HepG2 (cell line): ENCODE measurements at regions not wholly inside any gene's neighbourhood (a gene's known extent, or its start where the extent isn't known, plus 50 kb on each side); places are given as distances from the start of the nearest gene placed in this dataset.

Source experiments
- ATAC-seq: fragments of 200-7000 bp; cut with Tn5 transposase; 3 replicates; pipeline ENCODE4 v1.9.1; 2020; ENCODE audit warnings: mild to moderate bottlenecking, moderate library complexity
- BruUV-seq: library from RNA; stranded (reverse); fragments of 400-500 nt; replicated peaks from 2 replicates; lab custom pipeline; 2021; lab: Mats Ljungman, UMichigan
- CTCF ChIA-PET: fragments of 300-600 bp; formaldehyde crosslinking; extraction: SDS; loops from one replicate; lab custom pipeline; 2021; ENCODE audit warnings: low total read pairs, inconsistent platforms, low intra/inter-chr PET ratio; lab: Yijun Ruan, JAX
- POLR2A ChIA-PET: fragments of 350-600 bp; sonication (Branson Sonifier 250); formaldehyde crosslinking; loops from one replicate; lab custom pipeline; 2020; ENCODE audit warnings: antibody characterized with exemption, inconsistent platforms; lab: Yijun Ruan, JAX
- DNase-seq: peaks from one replicate; pipeline ENCODE4 v3.0.0-alpha.2; 2015; ENCODE audit warnings: low spot score
- FAIRE-seq: peaks from 3 replicates; lab custom pipeline; 2011; peaks lifted over from hg19 to GRCh38; lab: Jason Lieb, UNC
- H2AFZ ChIP-seq: one replicate; pipeline ENCODE4 v1.6.1; 2011; ENCODE audit warnings: low read length, inconsistent platforms
- H3K27ac ChIP-seq: fragments of 300-600 bp; 3 replicates; pipeline ENCODE4 v1.8.0; 2011; ENCODE audit warnings: mixed run types, mild to moderate bottlenecking, mixed read lengths, low read length, inconsistent platforms; ENCODE audit not compliant: insufficient read depth; ENCODE audit errors: extremely low read length
- H3K27me3 ChIP-seq, 2 experiments: fragments of 200-600 bp in 1 of 2; 2 replicates in 1 of 2; 3 replicates in 1 of 2; pipeline versions ENCODE4 v1.6.0 to v1.8.0; 2011; ENCODE audit warnings: low read length in 2 of 2, mild to moderate bottlenecking in 2 of 2, moderate library complexity in 2 of 2, inconsistent platforms in 1 of 2; ENCODE audit not compliant: insufficient read depth in 2 of 2, control insufficient read depth in 1 of 2
- H3K36me3 ChIP-seq, 2 experiments: fragments of 200-600 bp in 1 of 2; replicated peaks in 1 of 2; 2 replicates in 1 of 2; 3 replicates in 1 of 2; pipeline versions ENCODE4 v1.5.1 to v1.8.0; 2011; ENCODE audit warnings: low read length in 2 of 2, inconsistent platforms in 1 of 2; ENCODE audit not compliant: insufficient read depth in 2 of 2, control insufficient read depth in 1 of 2
- H3K4me1 ChIP-seq: 2 replicates; pipeline ENCODE4 v1.5.1; 2012; ENCODE audit warnings: low read length, inconsistent platforms; ENCODE audit not compliant: insufficient read depth
- H3K4me2 ChIP-seq: 2 replicates; pipeline ENCODE4 v1.6.0; 2011; ENCODE audit warnings: low read depth, low read length, inconsistent platforms
- H3K4me3 ChIP-seq, 3 experiments: fragments of 200-600 bp in 1 of 3; sonication (generic), shearing (Covaris generic) in 1 of 3; replicated peaks in 1 of 3; 2 replicates each; pipeline ENCODE4 v1.5.1; 2011 to 2016; ENCODE audit warnings: low read length in 3 of 3, inconsistent platforms in 2 of 3, low read depth in 2 of 3, mild to moderate bottlenecking in 2 of 3, control low read depth in 1 of 3, mixed read lengths in 1 of 3; ENCODE audit not compliant: insufficient read depth in 1 of 3
- H3K79me2 ChIP-seq: one replicate; pipeline ENCODE4 v1.6.1; 2011; ENCODE audit warnings: low read length, inconsistent platforms; ENCODE audit not compliant: insufficient read depth
- H3K9ac ChIP-seq: 2 replicates; pipeline ENCODE4 v1.6.0; 2011; ENCODE audit warnings: mild to moderate bottlenecking, low read depth, low read length, inconsistent platforms; ENCODE audit not compliant: insufficient read depth
- H3K9me3 ChIP-seq: 2 replicates; pipeline ENCODE4 v1.5.1; 2012; ENCODE audit warnings: mild to moderate bottlenecking, low read length
- H4K20me1 ChIP-seq: 2 replicates; pipeline ENCODE4 v1.6.0; 2011; ENCODE audit warnings: inconsistent platforms, mild to moderate bottlenecking, low read length, moderate library complexity; ENCODE audit not compliant: insufficient read depth
- EZH2 ChIP-seq: conservative IDR thresholded peaks from 2 replicates; pipeline ENCODE4 v1.6.1; 2012; ENCODE audit warnings: mild to moderate bottlenecking, low read depth, low read length, moderate library complexity
- FOXO1 ChIP-seq: sonication (generic); formaldehyde crosslinking; IDR thresholded peaks from 2 replicates; pipeline ENCODE4 v1.4.0; 2020; ENCODE audit warnings: missing genetic modification reagents
- HMG20B ChIP-seq: conservative IDR thresholded peaks from 2 replicates; pipeline ENCODE4 v1.6.1; 2016; ENCODE audit warnings: missing genetic modification reagents, missing compliant biosample characterization
- KDM1A ChIP-seq: IDR thresholded peaks from 2 replicates; pipeline ENCODE4 v1.6.1; 2016; ENCODE audit warnings: missing compliant biosample characterization
- MIER3 ChIP-seq: IDR thresholded peaks from 2 replicates; pipeline ENCODE4 v1.6.1; 2016; ENCODE audit warnings: missing compliant biosample characterization, borderline replicate concordance
- RXRA ChIP-seq: sonication (generic); formaldehyde crosslinking; IDR thresholded peaks from 2 replicates; pipeline ENCODE4 v1.5.1; 2020; ENCODE audit warnings: missing genetic modification reagents
- SIN3B ChIP-seq: fragments of 150-350 bp; IDR thresholded peaks from 2 replicates; pipeline ENCODE4 v1.6.1; 2014; ENCODE audit warnings: low read length
- XRCC5 ChIP-seq: fragments of 200-400 bp; formaldehyde crosslinking; optimal IDR thresholded peaks from 2 replicates; pipeline ENCODE3; 2017; ENCODE audit warnings: mild to moderate bottlenecking, low read length
- ZC3H13 ChIP-seq: sonication (generic); formaldehyde crosslinking; IDR thresholded peaks from 2 replicates; pipeline ENCODE4 v1.8.1; 2023; ENCODE audit warnings: mild to moderate bottlenecking, missing genetic modification reagents, moderate library complexity
- ZKSCAN1 ChIP-seq: fragments of 150-350 bp; IDR thresholded peaks from 2 replicates; pipeline ENCODE4 v1.6.1; 2014; ENCODE audit warnings: low read length
- ZNF232 ChIP-seq: sonication (generic); formaldehyde crosslinking; IDR thresholded peaks from 2 replicates; pipeline ENCODE4 v1.4.0; 2020; ENCODE audit warnings: missing genetic modification reagents, borderline replicate concordance
- ZNF260 ChIP-seq: sonication (generic); formaldehyde crosslinking; IDR thresholded peaks from 2 replicates; pipeline ENCODE4 v1.4.0; 2020; ENCODE audit warnings: missing genetic modification reagents, low read depth, mild to moderate bottlenecking, borderline replicate concordance
- ZNF83 ChIP-seq: sonication (generic); formaldehyde crosslinking; IDR thresholded peaks from 2 replicates; pipeline ENCODE4 v1.4.0; 2020; ENCODE audit warnings: missing genetic modification reagents, mild to moderate bottlenecking, borderline replicate concordance
- WGBS: methylation state at CpG from one replicate; pipeline ENCODE4 v1.1.6; 2017; ENCODE audit warnings: low lambda C conversion rate; 5-methylcytosine and 5-hydroxymethylcytosine counted together
- in situ Hi-C: cut with HindIII; loops from 2 replicates; pipeline ENCODE4 v1.10.0; 2017; ENCODE audit warnings: low pct_unique_long_range_greater_than_20kb; ENCODE audit not compliant: extremely low pct_ligation_motif_present
- intact Hi-C: fragments of 100-400 bp; cut with micrococcal nuclease; formaldehyde crosslinking; loops from one replicate; pipeline ENCODE4 v1.10.0; 2022; ENCODE audit not compliant: unreplicated experiment
- TF ChIP-seq, protein P1 (sequence below): sonication (generic); formaldehyde crosslinking; IDR thresholded peaks from 2 replicates; pipeline ENCODE4 v1.4.0; 2020; ENCODE audit warnings: missing genetic modification reagents
- TF ChIP-seq, protein P2 (sequence below): sonication (generic); formaldehyde crosslinking; IDR thresholded peaks from 2 replicates; pipeline ENCODE4 v1.4.0; 2020; ENCODE audit warnings: low read depth, mild to moderate bottlenecking, missing genetic modification reagents

DNA sequence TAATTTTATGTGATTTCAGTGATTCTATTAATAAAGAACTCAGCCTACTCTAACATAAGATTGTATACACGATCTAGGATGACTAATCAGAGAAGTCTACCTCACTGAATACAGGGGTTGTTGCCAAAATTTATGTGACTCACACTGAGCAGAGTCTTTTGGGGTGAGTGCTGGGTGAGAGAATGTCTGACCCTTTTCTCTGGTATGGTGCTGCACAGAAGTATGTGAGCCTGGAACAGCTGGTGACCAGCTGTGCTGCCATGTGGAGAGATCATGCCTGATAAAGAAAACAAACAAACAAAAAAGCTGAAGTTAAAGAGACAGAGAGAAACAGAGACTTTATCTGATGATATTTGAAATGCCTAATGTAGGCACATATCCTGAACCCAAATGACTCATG, 618.1 kb upstream of the GRIA3 start:
- H2AFZ ChIP-seq: no peak overlapping the region
- H3K4me2 ChIP-seq: no peak overlapping the region
- POLR2A ChIA-PET: no interaction called here
- peaks cover 2% of the 10 kb centered on the region; the same call in 1 of the 2 replicates for H3K9me3 ChIP-seq
- FAIRE-seq (no peak), ATAC-seq (no peak), DNase-seq (no peak)
- no peak overlapping the region for H3K9ac ChIP-seq
- WGBS: 0% methylated on average over 1 of the region's 1 CpG
- H4K20me1 ChIP-seq: no peaks in the 10 kb centered on the region
- H3K4me3 ChIP-seq: no peak overlapping the region
- intact Hi-C loops (no loop called here), in situ Hi-C loops (no loop called here)
- BruUV-seq: no TSS peak
- no peak overlapping the region for H3K27ac ChIP-seq
- H3K4me1 ChIP-seq: no peaks in the 10 kb centered on the region
- CTCF ChIA-PET: no interaction called here
- TF ChIP-seq ZNF260 (CRISPR knock-in tag) (no peak), SIN3B (no peak), HMG20B (CRISPR knock-in tag) (no peak), XRCC5 (no peak), ZNF232 (CRISPR knock-in tag) (no peak), EZH2 (no peak), ZKSCAN1 (no peak), MIER3 (CRISPR knock-in tag) (no peak), KDM1A (CRISPR knock-in tag) (no peak), ZNF83 (CRISPR knock-in tag) (no peak), RXRA (no peak), ZC3H13 (CRISPR knock-in tag) (no peak), FOXO1 (CRISPR knock-in tag) (no peak)
- TF ChIP-seq, protein P1, sequence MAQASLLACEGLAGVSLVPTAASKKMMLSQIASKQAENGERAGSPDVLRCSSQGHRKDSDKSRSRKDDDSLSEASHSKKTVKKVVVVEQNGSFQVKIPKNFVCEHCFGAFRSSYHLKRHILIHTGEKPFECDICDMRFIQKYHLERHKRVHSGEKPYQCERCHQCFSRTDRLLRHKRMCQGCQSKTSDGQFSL (CRISPR knock-in tag): no peak
- TF ChIP-seq, protein P2, sequence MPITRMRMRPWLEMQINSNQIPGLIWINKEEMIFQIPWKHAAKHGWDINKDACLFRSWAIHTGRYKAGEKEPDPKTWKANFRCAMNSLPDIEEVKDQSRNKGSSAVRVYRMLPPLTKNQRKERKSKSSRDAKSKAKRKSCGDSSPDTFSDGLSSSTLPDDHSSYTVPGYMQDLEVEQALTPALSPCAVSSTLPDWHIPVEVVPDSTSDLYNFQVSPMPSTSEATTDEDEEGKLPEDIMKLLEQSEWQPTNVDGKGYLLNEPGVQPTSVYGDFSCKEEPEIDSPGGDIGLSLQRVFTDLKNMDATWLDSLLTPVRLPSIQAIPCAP: no peak
- H3K36me3 ChIP-seq: no peaks in the 10 kb centered on the region
- no peaks in the 10 kb centered on the region for H3K79me2 ChIP-seq
- H3K27me3 ChIP-seq: no peaks in the 10 kb centered on the region
